H54 (cell line): ENCODE measurements at regions not wholly inside any gene's neighbourhood (a gene's known extent, or its start where the extent isn't known, plus 50 kb on each side); places are given as distances from the start of the nearest gene placed in this dataset.

Experiments used
- DNase-seq: peaks from one replicate; pipeline ENCODE4 v3.0.0; 2011; ENCODE audit warnings: low spot score, mixed read lengths; ENCODE audit not compliant: insufficient read length
- FAIRE-seq: peaks from 3 replicates; lab custom pipeline; 2011; peaks lifted over from hg19 to GRCh38; lab: Jason Lieb, UNC
- POLR2A ChIP-seq: IDR thresholded peaks from 2 replicates; pipeline ENCODE4 v1.6.1; 2011; ENCODE audit warnings: low read depth, mild to moderate bottlenecking, low read length

- no peak for TF ChIP-seq POLR2A
- FAIRE-seq (no peak), DNase-seq (no peak)
Observed at GRCh38 chr13:106049171-106049570, 486.3 kb downstream of the EFNB2 start.

GRCh38 chr13:106048386-106048785, 487.1 kb downstream of the EFNB2 start:
- DNase-seq: no peak
- peak; percentile 81 for FAIRE-seq
- no peak for TF ChIP-seq POLR2A

GRCh38 chr13:106047859-106048258, 487.6 kb downstream of the EFNB2 start:
- no peak for TF ChIP-seq POLR2A
- FAIRE-seq (no peak), DNase-seq (no peak)

- DNase-seq (no peak), FAIRE-seq (peak; percentile 41)
- no peak for TF ChIP-seq POLR2A
Observed at GRCh38 chr13:106042996-106043581, 492.4 kb downstream of the EFNB2 start.

- peak; percentile 76 for FAIRE-seq
Observed at GRCh38 chr13:106041445-106041844, 494.0 kb downstream of the EFNB2 start.

GRCh38 chr13:106038752-106039151, 496.7 kb downstream of the EFNB2 start:
- FAIRE-seq (peak; percentile 98), DNase-seq (peak; percentile 48)
- TF ChIP-seq POLR2A: no peak

More at GRCh38 chr13:106041445-106041844, 494.0 kb downstream of the EFNB2 start:
- DNase-seq: no peak
- no peak for TF ChIP-seq POLR2A

- FAIRE-seq: no peak
- no peak for DNase-seq
- no peak for TF ChIP-seq POLR2A
Observed at GRCh38 chr13:106036870-106037269, 498.6 kb downstream of the EFNB2 start.

- DNase-seq (no peak), FAIRE-seq (peak; percentile 38)
- no peak for TF ChIP-seq POLR2A
Observed at GRCh38 chr13:106034201-106034600, 501.3 kb downstream of the EFNB2 start.

- no peak for FAIRE-seq
- no peak for DNase-seq
- no peak for TF ChIP-seq POLR2A
Observed at GRCh38 chr13:106033659-106034058, 501.8 kb downstream of the EFNB2 start.

GRCh38 chr13:106032441-106032840, 503.0 kb downstream of the EFNB2 start:
- FAIRE-seq (no peak), DNase-seq (no peak)
- no peak for TF ChIP-seq POLR2A

GRCh38 chr13:106029676-106030290, 505.7 kb downstream of the EFNB2 start:
- TF ChIP-seq POLR2A: no peak
- DNase-seq (no peak), FAIRE-seq (no peak)

GRCh38 chr13:106028911-106029310, 506.6 kb downstream of the EFNB2 start:
- FAIRE-seq: peak; percentile 93
- no peak for DNase-seq
- no peak for TF ChIP-seq POLR2A

- DNase-seq (no peak), FAIRE-seq (no peak)
- TF ChIP-seq POLR2A: no peak
Observed at GRCh38 chr13:106011600-106011999, 523.9 kb downstream of the EFNB2 start.

- DNase-seq: no peak
- peak; percentile 75 for FAIRE-seq
- no peak for TF ChIP-seq POLR2A
Observed at GRCh38 chr13:106010836-106011235, 524.6 kb downstream of the EFNB2 start.

- TF ChIP-seq POLR2A: no peak
- peak; percentile 84 for FAIRE-seq
- no peak for DNase-seq
Observed at GRCh38 chr13:106008540-106008939, 526.9 kb downstream of the EFNB2 start.

- DNase-seq (no peak), FAIRE-seq (peak; percentile 33)
- TF ChIP-seq POLR2A: no peak
Observed at GRCh38 chr13:106007156-106007555, 528.3 kb downstream of the EFNB2 start.
